ENCODE measurements at regions not wholly inside any gene's neighbourhood (a gene's known extent, or its start where the extent isn't known, plus 50 kb on each side); places are given as distances from the start of the nearest gene placed in this dataset.

- Mint-ChIP-seq H3K4me1 (no peaks in the 10 kb centered on the region), H3K4me3 (no peak overlapping the region)
- POLR2A ChIA-PET, result no interaction called here
These were observed 365.7 kb upstream of the AKR1E2 start for GRCh38 chr10:4460267-4460666.

GRCh38 chr10:4459531-4459930 lies 366.5 kb upstream of the AKR1E2 start:
- H3K36me3 Mint-ChIP-seq, result no peaks in the 10 kb centered on the region
- no peak for ATAC-seq
- H3K4me1 Mint-ChIP-seq, result no peaks in the 10 kb centered on the region
- no peak overlapping the region for H3K4me3 Mint-ChIP-seq
- ChIA-PET POLR2A (no interaction called here), CTCF (no interaction called here)
- DNase-seq (ENCODE audit: low spot score), result no peak
- no peak for TF ChIP-seq FOXJ3 (CRISPR knock-in tag; IDR thresholded peaks at IDR 0.05; ENCODE audit: borderline replicate concordance)
- TF ChIP-seq, protein P1, sequence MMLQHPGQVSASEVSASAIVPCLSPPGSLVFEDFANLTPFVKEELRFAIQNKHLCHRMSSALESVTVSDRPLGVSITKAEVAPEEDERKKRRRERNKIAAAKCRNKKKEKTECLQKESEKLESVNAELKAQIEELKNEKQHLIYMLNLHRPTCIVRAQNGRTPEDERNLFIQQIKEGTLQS (CRISPR knock-in tag; conservative IDR thresholded peaks at IDR 0.05), result no peak
- no peak overlapping the region for H3K27ac Mint-ChIP-seq
- H3K27me3 Mint-ChIP-seq (ENCODE audit: low read depth), result no peaks in the 10 kb centered on the region
- H3K9me3 Mint-ChIP-seq, result peaks cover 7% of the 10 kb centered on the region; the same call in 1 of the 2 replicates

More at GRCh38 chr10:4460267-4460666, 365.7 kb upstream of the AKR1E2 start:
- DNase-seq (ENCODE audit: low spot score), result no peak
- no peaks in the 10 kb centered on the region for H3K36me3 Mint-ChIP-seq
- peaks cover 7% of the 10 kb centered on the region; the same call in 1 of the 2 replicates for H3K9me3 Mint-ChIP-seq
- TF ChIP-seq ZNF396 (CRISPR knock-in tag; IDR thresholded peaks at IDR 0.05; ENCODE audit: borderline replicate concordance), result no peak
- no peak for TF ChIP-seq ZNF232 (CRISPR knock-in tag; IDR thresholded peaks at IDR 0.05)
- H3K27me3 Mint-ChIP-seq (ENCODE audit: low read depth), result no peaks in the 10 kb centered on the region
- no peak overlapping the region for H3K27ac Mint-ChIP-seq
- CTCF ChIA-PET, result no interaction called here
- no peak for ATAC-seq

DNA sequence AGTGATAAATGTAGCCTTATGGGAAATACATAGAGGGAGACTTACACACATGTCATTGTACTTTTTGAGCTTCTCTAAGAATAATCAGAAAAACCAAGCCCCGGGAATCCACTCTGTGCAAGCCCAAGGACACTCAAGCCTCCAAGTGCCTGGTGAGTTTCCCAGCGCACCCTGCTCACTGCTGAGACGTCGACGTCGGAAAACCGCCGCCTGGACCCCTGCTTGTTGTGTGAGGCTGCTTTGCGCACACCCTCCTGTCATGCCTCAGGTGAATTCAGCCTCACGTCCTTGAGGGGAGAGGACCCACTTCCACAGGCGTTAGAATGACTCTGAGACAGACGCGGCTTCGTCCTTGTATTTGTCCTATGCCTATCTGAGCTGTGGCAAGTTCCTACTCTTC lies 368.4 kb upstream of the AKR1E2 start:
- no peak for DNase-seq (ENCODE audit: low spot score)
- H3K4me1 Mint-ChIP-seq, result no peaks in the 10 kb centered on the region
- H3K27ac Mint-ChIP-seq, result no peak overlapping the region
- no peak for ATAC-seq
- no peak overlapping the region for H3K4me3 Mint-ChIP-seq
- peaks cover under 1% of the 10 kb centered on the region; the same call in 1 of the 2 replicates for H3K9me3 Mint-ChIP-seq
- TF ChIP-seq JAZF1 (CRISPR knock-in tag; IDR thresholded peaks at IDR 0.05) (no peak), CREM (CRISPR knock-in tag; IDR thresholded peaks at IDR 0.05) (no peak), FOXJ3 (CRISPR knock-in tag; IDR thresholded peaks at IDR 0.05; ENCODE audit: borderline replicate concordance) (no peak), ZNF416 (CRISPR knock-in tag; IDR thresholded peaks at IDR 0.05) (no peak), ESRRA (CRISPR knock-in tag; IDR thresholded peaks at IDR 0.05; ENCODE audit: borderline replicate concordance) (no peak), MLX (CRISPR knock-in tag; IDR thresholded peaks at IDR 0.05) (no peak), ZNF532 (CRISPR knock-in tag; IDR thresholded peaks at IDR 0.05; ENCODE audit: borderline replicate concordance) (no peak), ELF4 (CRISPR knock-in tag; IDR thresholded peaks at IDR 0.05; ENCODE audit: low read depth) (no peak), SMAD3 (CRISPR knock-in tag; IDR thresholded peaks at IDR 0.05; ENCODE audit: borderline replicate concordance) (no peak), PREB (CRISPR knock-in tag; IDR thresholded peaks at IDR 0.05; ENCODE audit: borderline replicate concordance) (no peak), PRRX2 (CRISPR knock-in tag; IDR thresholded peaks at IDR 0.05) (no peak), ZNF219 (CRISPR knock-in tag; IDR thresholded peaks at IDR 0.05; ENCODE audit: borderline replicate concordance) (no peak), MAX (CRISPR knock-in tag; IDR thresholded peaks at IDR 0.05) (no peak), NR2C2 (CRISPR knock-in tag; IDR thresholded peaks at IDR 0.05) (no peak), ATF2 (CRISPR knock-in tag; IDR thresholded peaks at IDR 0.05; ENCODE audit: borderline replicate concordance, low read depth) (no peak)
- TF ChIP-seq, protein P2, sequence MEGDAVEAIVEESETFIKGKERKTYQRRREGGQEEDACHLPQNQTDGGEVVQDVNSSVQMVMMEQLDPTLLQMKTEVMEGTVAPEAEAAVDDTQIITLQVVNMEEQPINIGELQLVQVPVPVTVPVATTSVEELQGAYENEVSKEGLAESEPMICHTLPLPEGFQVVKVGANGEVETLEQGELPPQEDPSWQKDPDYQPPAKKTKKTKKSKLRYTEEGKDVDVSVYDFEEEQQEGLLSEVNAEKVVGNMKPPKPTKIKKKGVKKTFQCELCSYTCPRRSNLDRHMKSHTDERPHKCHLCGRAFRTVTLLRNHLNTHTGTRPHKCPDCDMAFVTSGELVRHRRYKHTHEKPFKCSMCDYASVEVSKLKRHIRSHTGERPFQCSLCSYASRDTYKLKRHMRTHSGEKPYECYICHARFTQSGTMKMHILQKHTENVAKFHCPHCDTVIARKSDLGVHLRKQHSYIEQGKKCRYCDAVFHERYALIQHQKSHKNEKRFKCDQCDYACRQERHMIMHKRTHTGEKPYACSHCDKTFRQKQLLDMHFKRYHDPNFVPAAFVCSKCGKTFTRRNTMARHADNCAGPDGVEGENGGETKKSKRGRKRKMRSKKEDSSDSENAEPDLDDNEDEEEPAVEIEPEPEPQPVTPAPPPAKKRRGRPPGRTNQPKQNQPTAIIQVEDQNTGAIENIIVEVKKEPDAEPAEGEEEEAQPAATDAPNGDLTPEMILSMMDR (IDR thresholded peaks at IDR 0.05), result no peak
- H3K36me3 Mint-ChIP-seq, result no peaks in the 10 kb centered on the region
- ChIA-PET POLR2A (no interaction called here), CTCF (no interaction called here)
- H3K27me3 Mint-ChIP-seq (ENCODE audit: low read depth), result no peaks in the 10 kb centered on the region
